Astrocyte (in vitro differentiated cells and primary cell): ENCODE measurements at regions not wholly inside any gene's neighbourhood (a gene's known extent, or its start where the extent isn't known, plus 50 kb on each side); places are given as distances from the start of the nearest gene placed in this dataset.

ENCODE experiments used
- DNase-seq: peaks from one replicate; pipeline ENCODE4 v3.0.0-alpha.2; 2010; ENCODE audit warnings: low read depth
- FAIRE-seq: peaks from 2 replicates; lab custom pipeline; 2011; peaks lifted over from hg19 to GRCh38; lab: Jason Lieb, UNC
- H2AFZ ChIP-seq: 2 replicates; pipeline ENCODE4 v1.6.0; 2012; ENCODE audit warnings: low read depth, low read length, inconsistent platforms
- H3K27ac ChIP-seq: 2 replicates; pipeline ENCODE4 v1.5.1; 2011; ENCODE audit warnings: low read depth, low read length, inconsistent platforms
- H3K27me3 ChIP-seq: 2 replicates; pipeline ENCODE4 v1.6.0; 2011; ENCODE audit warnings: low read length, inconsistent platforms; ENCODE audit not compliant: insufficient read depth
- H3K36me3 ChIP-seq: 2 replicates; pipeline ENCODE4 v1.5.1; 2011; ENCODE audit warnings: low read length, inconsistent platforms; ENCODE audit not compliant: insufficient read depth
- H3K4me1 ChIP-seq: 2 replicates; pipeline ENCODE4 v1.5.1; 2011; ENCODE audit warnings: low read length, inconsistent platforms; ENCODE audit not compliant: insufficient read depth
- H3K4me2 ChIP-seq: 2 replicates; pipeline ENCODE4 v1.6.0; 2012; ENCODE audit warnings: low read length, inconsistent platforms
- H3K4me3 ChIP-seq: 2 replicates; pipeline ENCODE4 v1.5.1; 2011; ENCODE audit warnings: low read depth, mild to moderate bottlenecking, low read length, inconsistent platforms; ENCODE audit not compliant: insufficient read depth
- H3K79me2 ChIP-seq: 2 replicates; pipeline ENCODE4 v1.6.0; 2012; ENCODE audit warnings: mild to moderate bottlenecking, low read length, inconsistent platforms; ENCODE audit not compliant: insufficient read depth
- H3K9ac ChIP-seq: 2 replicates; pipeline ENCODE4 v1.6.0; 2012; ENCODE audit warnings: mild to moderate bottlenecking, low read length, inconsistent platforms
- H3K9me3 ChIP-seq: 2 replicates; pipeline ENCODE4 v1.5.1; 2012; ENCODE audit warnings: low read depth, mild to moderate bottlenecking, low read length, inconsistent platforms; ENCODE audit not compliant: insufficient read depth
- H4K20me1 ChIP-seq: 2 replicates; pipeline ENCODE4 v1.6.0; 2012; ENCODE audit warnings: low read length, inconsistent platforms; ENCODE audit not compliant: insufficient read depth
- H3K27ac Mint-ChIP-seq: one replicate; pipeline ENCODE4 v1.8.0; 2021; ENCODE audit warnings: mild to moderate bottlenecking, mixed read lengths; ENCODE audit not compliant: unreplicated experiment
- H3K27me3 Mint-ChIP-seq: one replicate; pipeline ENCODE4 v1.8.0; 2021; ENCODE audit warnings: low read depth, mixed read lengths; ENCODE audit not compliant: unreplicated experiment
- H3K36me3 Mint-ChIP-seq: one replicate; pipeline ENCODE4 v1.8.0; 2021; ENCODE audit warnings: low read depth, mixed read lengths; ENCODE audit not compliant: unreplicated experiment
- H3K4me1 Mint-ChIP-seq: one replicate; pipeline ENCODE4 v1.8.0; 2021; ENCODE audit warnings: low read depth, mixed read lengths; ENCODE audit not compliant: unreplicated experiment
- H3K4me3 Mint-ChIP-seq: one replicate; pipeline ENCODE4 v1.8.0; 2021; ENCODE audit warnings: mild to moderate bottlenecking, moderate library complexity, mixed read lengths; ENCODE audit not compliant: unreplicated experiment
- H3K9me3 Mint-ChIP-seq: one replicate; pipeline ENCODE4 v1.8.0; 2021; ENCODE audit warnings: mild to moderate bottlenecking, mixed read lengths; ENCODE audit not compliant: unreplicated experiment
- CTCF ChIP-seq: IDR thresholded peaks from 2 replicates; pipeline ENCODE4 v1.5.1; 2011; ENCODE audit warnings: low read depth, mild to moderate bottlenecking, inconsistent platforms, low read length, moderate library complexity; ENCODE audit not compliant: insufficient read depth
- EZH2 ChIP-seq: IDR thresholded peaks from 2 replicates; pipeline ENCODE4 v1.6.1; 2012; ENCODE audit warnings: mild to moderate bottlenecking, low read length, inconsistent platforms; ENCODE audit not compliant: insufficient read depth

- Histone ChIP-seq H3K4me3 (no peak overlapping the region), H3K4me2 (no peak overlapping the region), H4K20me1 (no peaks in the 10 kb centered on the region), H3K9ac (no peak overlapping the region), H3K27me3 (no peaks in the 10 kb centered on the region), H3K36me3 (no peaks in the 10 kb centered on the region), H3K27ac (no peak overlapping the region), H3K9me3 (no peaks in the 10 kb centered on the region), H2AFZ (no peak overlapping the region), H3K79me2 (no peaks in the 10 kb centered on the region), H3K4me1 (no peaks in the 10 kb centered on the region)
- Mint-ChIP-seq H3K27ac (no peak overlapping the region), H3K4me3 (no peak overlapping the region), H3K27me3 (no peaks in the 10 kb centered on the region), H3K36me3 (no peaks in the 10 kb centered on the region), H3K9me3 (peaks cover 3% of the 10 kb centered on the region), H3K4me1 (no peaks in the 10 kb centered on the region)
- DNase-seq, result no peak
- FAIRE-seq, result no peak
- peak; percentile 14 for TF ChIP-seq CTCF
- TF ChIP-seq EZH2, result no peak
These were observed 1241.4 kb upstream of the TMEM132C start for GRCh38 chr12:127025545-127025944.

GRCh38 chr12:127035011-127035879 is 1231.7 kb upstream of the TMEM132C start:
- no peaks in the 10 kb centered on the region for H3K27me3 Mint-ChIP-seq
- Histone ChIP-seq H3K27ac (peak overlapping the region; percentile 18), H3K79me2 (no peaks in the 10 kb centered on the region), H2AFZ (no peak overlapping the region), H3K9me3 (no peaks in the 10 kb centered on the region), H4K20me1 (no peaks in the 10 kb centered on the region), H3K9ac (no peak overlapping the region), H3K27me3 (peaks cover 3% of the 10 kb centered on the region), H3K4me2 (peak overlapping the region; percentile 25), H3K4me1 (peaks cover 5% of the 10 kb centered on the region), H3K36me3 (no peaks in the 10 kb centered on the region), H3K4me3 (no peak overlapping the region)
- DNase-seq (peak; percentile 66), FAIRE-seq (no peak)
- H3K9me3 Mint-ChIP-seq, result no peaks in the 10 kb centered on the region
- H3K27ac Mint-ChIP-seq, result no peak overlapping the region
- TF ChIP-seq CTCF (no peak), EZH2 (no peak)
- no peak overlapping the region for H3K4me3 Mint-ChIP-seq
- no peaks in the 10 kb centered on the region for H3K4me1 Mint-ChIP-seq
- H3K36me3 Mint-ChIP-seq, result no peaks in the 10 kb centered on the region

- no peaks in the 10 kb centered on the region for H4K20me1 ChIP-seq
- TF ChIP-seq CTCF, result no peak
- no peaks in the 10 kb centered on the region for H3K79me2 ChIP-seq
- no peak overlapping the region for H3K4me3 ChIP-seq
- DNase-seq (no peak), FAIRE-seq (no peak)
- no peaks in the 10 kb centered on the region for H3K36me3 ChIP-seq
- Mint-ChIP-seq H3K27ac (no peak overlapping the region), H3K4me3 (no peak overlapping the region), H3K9me3 (no peaks in the 10 kb centered on the region), H3K36me3 (no peaks in the 10 kb centered on the region), H3K4me1 (no peaks in the 10 kb centered on the region), H3K27me3 (no peaks in the 10 kb centered on the region)
- H3K4me2 ChIP-seq, result no peak overlapping the region
- no peak overlapping the region for H3K27ac ChIP-seq
- H3K27me3 ChIP-seq, result no peaks in the 10 kb centered on the region
- H3K9me3 ChIP-seq, result no peaks in the 10 kb centered on the region
- no peak overlapping the region for H2AFZ ChIP-seq
- H3K4me1 ChIP-seq, result peaks cover 5% of the 10 kb centered on the region
- no peak overlapping the region for H3K9ac ChIP-seq
These were observed 1228.8 kb upstream of the TMEM132C start for GRCh38 chr12:127038152-127038551.
